ENCODE measurements at regions not wholly inside any gene's neighbourhood (a gene's known extent, or its start where the extent isn't known, plus 50 kb on each side); places are given as distances from the start of the nearest gene placed in this dataset.

DNA sequence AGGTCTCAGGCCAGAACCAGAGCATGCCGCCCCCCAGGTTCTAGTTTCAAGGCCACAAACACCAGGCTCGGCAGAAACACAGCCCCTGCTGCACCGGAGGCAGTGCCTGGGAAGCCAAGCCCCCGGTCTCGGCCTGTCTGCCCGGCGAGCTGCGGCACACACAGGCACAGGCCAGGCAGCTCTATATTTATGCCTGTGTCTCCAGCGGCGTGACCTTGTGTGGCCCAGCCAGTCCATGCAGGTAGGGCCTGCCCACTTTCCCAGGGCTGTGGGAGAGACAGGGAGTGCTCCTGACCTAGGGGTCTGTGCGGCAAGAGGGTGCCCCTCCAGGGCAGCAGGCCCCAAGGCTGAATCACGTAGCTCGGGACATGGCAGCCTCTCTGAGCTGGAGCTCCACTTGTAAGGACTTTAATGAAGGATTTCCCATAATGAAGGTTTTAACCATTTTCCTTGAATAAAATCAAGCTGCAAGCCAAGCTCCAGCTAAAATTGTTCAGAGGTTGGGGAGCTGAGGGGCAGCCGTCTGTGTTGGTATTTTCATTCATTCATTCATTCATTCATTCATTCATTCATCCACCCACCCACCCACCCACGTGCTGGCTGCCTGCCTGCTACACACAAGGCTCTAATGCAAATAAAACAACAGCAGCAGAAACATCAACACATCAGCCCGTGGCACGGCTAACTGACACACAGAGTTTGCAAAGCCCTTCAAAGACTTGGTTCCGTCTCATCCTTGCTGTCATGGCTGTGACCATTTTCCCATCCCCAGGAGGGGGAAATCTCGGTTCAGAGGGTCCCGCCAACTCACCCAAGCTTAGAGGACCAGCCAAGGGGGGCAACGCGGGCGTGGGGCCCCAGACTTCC is 92.0 kb downstream of the RFLNA start:
- TF ChIP-seq ZNF384 (IDR thresholded peaks at IDR 0.05) (no peak), TARDBP (IDR thresholded peaks at IDR 0.05) (no peak), CTBP1 (IDR thresholded peaks at IDR 0.05; ENCODE audit: borderline replicate concordance) (no peak), FOXK2 (IDR thresholded peaks at IDR 0.05) (no peak)
